ENCODE measurements at regions not wholly inside any gene's neighbourhood (a gene's known extent, or its start where the extent isn't known, plus 50 kb on each side); places are given as distances from the start of the nearest gene placed in this dataset.
"Not testable (repeated sequence)": the region's sequence is repeated elsewhere in the genome, so short reads cannot be mapped to it uniquely, and the experiment has no call there.

GRCh38 chr2:91566611-91567010 lies 2875.1 kb downstream of the RPIA start:
- TF ChIP-seq TOX (CRISPR knock-in tag; IDR thresholded peaks at IDR 0.05; ENCODE audit: borderline replicate concordance); RARB (CRISPR knock-in tag; IDR thresholded peaks at IDR 0.05); PATZ1 (CRISPR knock-in tag; IDR thresholded peaks at IDR 0.05; ENCODE audit: borderline replicate concordance): not testable (repeated sequence)
